Keratinocyte (primary cell): ENCODE measurements at regions not wholly inside any gene's neighbourhood (a gene's known extent, or its start where the extent isn't known, plus 50 kb on each side); places are given as distances from the start of the nearest gene placed in this dataset.

Experiments used
- DNase-seq: peaks from one replicate; pipeline ENCODE4 v3.0.0-alpha.2; 2011; ENCODE audit warnings: low read depth, missing footprints, low spot score
- FAIRE-seq: peaks from 2 replicates; lab custom pipeline; 2011; peaks lifted over from hg19 to GRCh38; lab: Jason Lieb, UNC
- H2AFZ ChIP-seq: 2 replicates; pipeline ENCODE4 v1.6.0; 2012; ENCODE audit warnings: low read length, control low read depth, inconsistent platforms; ENCODE audit not compliant: control insufficient read depth
- H3K27ac ChIP-seq: 2 replicates; pipeline ENCODE4 v1.5.1; 2011; ENCODE audit warnings: low read length; ENCODE audit not compliant: control insufficient read depth, insufficient read depth
- H3K27me3 ChIP-seq: 3 replicates; pipeline ENCODE4 v1.6.0; 2011; ENCODE audit warnings: low read length; ENCODE audit not compliant: control insufficient read depth, insufficient read depth; ENCODE audit errors: extremely low read depth
- H3K36me3 ChIP-seq, 2 experiments: 2 replicates in 1 of 2; 3 replicates in 1 of 2; pipeline ENCODE4 v1.5.1; 2011; ENCODE audit warnings: low read length in 2 of 2, mild to moderate bottlenecking in 1 of 2; ENCODE audit not compliant: control insufficient read depth in 2 of 2, insufficient read depth in 2 of 2; ENCODE audit errors: extremely low read depth in 1 of 2
- H3K4me1 ChIP-seq: 3 replicates; pipeline ENCODE4 v1.5.1; 2011; ENCODE audit warnings: low read length; ENCODE audit not compliant: control insufficient read depth, insufficient read depth; ENCODE audit errors: extremely low read depth
- H3K4me2 ChIP-seq: 3 replicates; pipeline ENCODE4 v1.6.0; 2011; ENCODE audit warnings: low read depth, low read length; ENCODE audit not compliant: control insufficient read depth, insufficient read depth; ENCODE audit errors: extremely low read depth
- H3K4me3 ChIP-seq, 3 experiments: fragments of 200-600 bp in 1 of 3; sonication (generic) in 1 of 3; 2 replicates in 2 of 3; 3 replicates in 1 of 3; pipeline ENCODE4 v1.5.1; 2011 to 2016; ENCODE audit warnings: low read length in 3 of 3, mild to moderate bottlenecking in 3 of 3, control low read depth in 2 of 3, inconsistent platforms in 1 of 3, low read depth in 1 of 3, mixed read lengths in 1 of 3, mixed run types in 1 of 3, moderate library complexity in 1 of 3; ENCODE audit not compliant: control insufficient read depth in 2 of 3, insufficient read depth in 2 of 3; ENCODE audit errors: extremely low read depth in 1 of 3
- H3K79me2 ChIP-seq: 2 replicates; pipeline ENCODE4 v1.6.0; 2012; ENCODE audit warnings: low read length; ENCODE audit not compliant: control insufficient read depth, insufficient read depth
- H3K9ac ChIP-seq: 3 replicates; pipeline ENCODE4 v1.6.0; 2011; ENCODE audit warnings: low read length; ENCODE audit not compliant: control insufficient read depth, insufficient read depth; ENCODE audit errors: extremely low read depth
- H3K9me1 ChIP-seq: 3 replicates; pipeline ENCODE4 v1.6.0; 2011; ENCODE audit warnings: low read length; ENCODE audit not compliant: control insufficient read depth, insufficient read depth; ENCODE audit errors: extremely low read depth
- H3K9me3 ChIP-seq: 2 replicates; pipeline ENCODE4 v1.5.1; 2012; ENCODE audit warnings: low read depth, low read length; ENCODE audit not compliant: control insufficient read depth
- H4K20me1 ChIP-seq: 3 replicates; pipeline ENCODE4 v1.6.0; 2011; ENCODE audit warnings: low read length; ENCODE audit not compliant: control insufficient read depth, insufficient read depth; ENCODE audit errors: extremely low read depth
- CTCF ChIP-seq, 3 experiments: IDR thresholded peaks in 1 of 3; conservative IDR thresholded peaks in 1 of 3; optimal IDR thresholded peaks in 1 of 3; 2 replicates in 2 of 3; 3 replicates in 1 of 3; pipeline versions ENCODE3 to v1.5.1; 2011; ENCODE audit warnings: low read length in 3 of 3, mild to moderate bottlenecking in 3 of 3, moderate library complexity in 2 of 3, control low read depth in 1 of 3, inconsistent platforms in 1 of 3; ENCODE audit not compliant: insufficient read depth in 2 of 3; ENCODE audit errors: extremely low read depth in 1 of 3
- EZH2 ChIP-seq: IDR thresholded peaks from one replicate; pipeline ENCODE4 v1.6.1; 2012; ENCODE audit warnings: inconsistent platforms, mild to moderate bottlenecking, low read length, moderate library complexity
- dilution Hi-C: fragments of 300-500 bp; cut with MboI; formaldehyde crosslinking; loops from one replicate; pipeline ENCODE4 v1.7.0; 2020; ENCODE audit warnings: low sequenced_read_pairs; ENCODE audit not compliant: extremely low pct_ligation_motif_present

GRCh38 chr4:30939684-30940083 is 219.5 kb downstream of the PCDH7 start:
- no peaks in the 10 kb centered on the region for H4K20me1 ChIP-seq
- TF ChIP-seq EZH2 (no peak), CTCF (optimal IDR thresholded peaks at IDR 0.05 in 1 of 3, IDR thresholded peaks at IDR 0.05 in 1 of 3, conservative IDR thresholded peaks at IDR 0.05 in 1 of 3; ENCODE audit: extremely low read depth in 1 of 3, insufficient read depth in 2 of 3, low read length in 3 of 3) (no peak)
- H3K4me3 ChIP-seq = no peak overlapping the region
- H3K36me3 ChIP-seq = no peaks in the 10 kb centered on the region
- H3K9me1 ChIP-seq = no peaks in the 10 kb centered on the region
- H3K9me3 ChIP-seq = no peaks in the 10 kb centered on the region
- dilution Hi-C loops = no loop called here
- H3K4me2 ChIP-seq = no peak overlapping the region
- H3K4me1 ChIP-seq = peaks cover 27% of the 10 kb centered on the region
- no peak for DNase-seq
- peak overlapping the region; percentile 45 for H3K27ac ChIP-seq
- no peaks in the 10 kb centered on the region for H3K79me2 ChIP-seq
- no peak overlapping the region for H3K9ac ChIP-seq
- H3K27me3 ChIP-seq = no peaks in the 10 kb centered on the region
- peak overlapping the region; percentile 76 for H2AFZ ChIP-seq
- FAIRE-seq = no peak

- no peaks in the 10 kb centered on the region for H3K79me2 ChIP-seq
- TF ChIP-seq CTCF (optimal IDR thresholded peaks at IDR 0.05 in 1 of 3, IDR thresholded peaks at IDR 0.05 in 1 of 3, conservative IDR thresholded peaks at IDR 0.05 in 1 of 3; ENCODE audit: extremely low read depth in 1 of 3, insufficient read depth in 2 of 3, low read length in 3 of 3) (no peak), EZH2 (no peak)
- H3K4me2 ChIP-seq = no peak overlapping the region
- H3K4me1 ChIP-seq = peaks cover 32% of the 10 kb centered on the region
- H4K20me1 ChIP-seq = no peaks in the 10 kb centered on the region
- no peaks in the 10 kb centered on the region for H3K27me3 ChIP-seq
- DNase-seq = no peak
- H3K4me3 ChIP-seq = no peak overlapping the region
- no peak overlapping the region for H3K27ac ChIP-seq
- dilution Hi-C loops = no loop called here
- no peak for FAIRE-seq
- H2AFZ ChIP-seq = no peak overlapping the region
- H3K9me1 ChIP-seq = no peaks in the 10 kb centered on the region
- no peak overlapping the region for H3K9ac ChIP-seq
- no peaks in the 10 kb centered on the region for H3K9me3 ChIP-seq
- no peaks in the 10 kb centered on the region for H3K36me3 ChIP-seq
Measured at GRCh38 chr4:30941641-30942040, 221.5 kb downstream of the PCDH7 start.
